Activated CD4-positive, CD25-positive, alpha-beta regulatory T cell treated with anti-CD3 and anti-CD28 coated beads, Interleukin-2, amount 50 U/mL, for 24 hours (primary cell): ENCODE measurements at regions not wholly inside any gene's neighbourhood (a gene's known extent, or its start where the extent isn't known, plus 50 kb on each side); places are given as distances from the start of the nearest gene placed in this dataset.

Experiments used
- ATAC-seq, 2 donors: fragments of 150-1000 bp; cut with Tn5 transposase; one replicate each; pipeline ENCODE4 v1.10.0; 2021; ENCODE audit warnings: mild to moderate bottlenecking in 1 of 2, moderate library complexity in 1 of 2

DNA sequence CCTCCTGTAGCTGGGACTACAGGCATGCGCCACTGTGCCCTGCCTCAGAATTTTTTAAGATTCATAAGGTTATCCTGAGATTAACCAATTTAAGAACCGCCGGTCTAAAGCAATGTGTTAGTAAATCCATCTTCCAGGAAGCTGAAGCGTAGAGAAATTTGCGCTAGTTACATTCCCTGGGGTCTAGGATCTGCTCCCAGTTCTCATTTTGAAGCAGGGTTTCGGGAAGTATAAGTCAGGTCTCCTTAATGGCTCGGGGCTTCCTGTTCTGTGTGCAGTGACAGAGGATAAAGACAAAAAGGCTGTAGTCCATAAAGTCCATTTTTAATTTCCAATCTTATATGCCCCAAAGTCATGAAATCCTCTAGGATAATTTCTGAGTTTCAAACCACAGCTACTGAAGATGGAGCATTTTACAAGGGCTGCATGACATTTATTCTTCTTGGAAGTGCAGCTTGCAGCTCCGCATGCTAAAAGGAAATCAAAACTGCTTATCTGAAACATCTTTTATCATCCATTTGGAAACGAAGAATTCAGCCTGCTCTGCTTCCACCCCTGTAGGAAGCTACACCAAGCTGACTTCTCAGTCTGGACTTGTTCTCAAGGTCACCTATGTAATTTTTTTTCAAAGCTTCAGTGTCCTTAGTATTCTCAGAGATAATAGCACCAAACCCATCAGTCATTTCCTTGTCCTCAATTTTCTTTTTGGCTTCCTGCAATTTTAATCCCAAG is 326.1 kb downstream of the PRL start:
- ATAC-seq: no peak

GRCh38 chr6:21971541-21971940 is 325.3 kb downstream of the PRL start:
- no peak for ATAC-seq

GRCh38 chr6:21972516-21972915 is 324.3 kb downstream of the PRL start:
- ATAC-seq: no peak

DNA sequence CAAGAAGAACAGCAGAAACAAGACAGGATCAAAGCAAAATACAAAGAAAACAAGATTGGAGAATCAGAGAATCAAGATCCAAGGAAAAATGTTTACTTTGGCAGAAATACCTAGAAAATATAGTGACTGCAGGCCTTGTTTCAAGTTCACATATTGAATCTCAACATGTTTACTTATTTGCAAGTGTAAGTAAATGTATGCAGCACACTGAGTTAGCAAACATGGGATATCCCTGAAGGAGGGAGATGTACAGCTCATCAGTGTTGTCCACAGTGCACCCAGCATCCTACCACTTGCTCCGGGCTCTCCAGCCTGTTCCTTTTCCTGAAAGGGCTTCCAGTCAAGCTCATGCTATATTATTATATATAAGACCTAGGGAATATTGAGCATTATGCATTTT is 319.5 kb downstream of the PRL start:
- no peak for ATAC-seq

DNA sequence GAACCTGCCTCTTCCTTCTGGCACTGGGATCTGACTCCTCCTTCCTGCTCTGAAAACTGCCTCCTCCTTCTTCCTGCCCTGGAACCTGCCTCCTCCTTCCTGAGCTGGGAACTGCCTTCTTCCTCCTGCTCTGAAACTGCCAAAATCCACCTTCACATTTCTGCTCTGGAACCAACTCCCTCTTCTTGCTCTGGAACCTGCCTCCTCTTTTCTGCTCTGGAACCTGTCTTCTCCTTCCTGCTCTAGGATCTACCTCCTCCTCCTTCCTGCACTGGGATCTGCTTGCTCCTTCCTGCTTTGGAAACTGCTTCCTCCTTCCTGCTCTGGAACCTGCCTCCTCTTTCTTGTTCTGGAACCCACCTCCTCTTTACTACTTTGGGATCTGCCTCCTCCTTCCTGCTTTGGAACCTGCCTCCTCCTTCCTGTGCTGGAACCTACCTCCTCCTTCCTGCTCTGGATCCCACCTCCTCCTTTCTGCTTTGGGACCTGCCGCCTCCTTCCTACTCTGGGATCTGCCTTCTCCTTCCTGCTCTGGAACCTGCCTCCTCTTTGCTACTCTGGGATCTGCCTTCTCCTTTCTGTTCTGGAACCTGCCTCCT is 315.5 kb downstream of the PRL start:
- ATAC-seq: no peak

GRCh38 chr6:21984135-21984534 is 312.7 kb downstream of the PRL start:
- no peak for ATAC-seq

GRCh38 chr6:21984561-21984960 is 312.3 kb downstream of the PRL start:
- no peak for ATAC-seq

- no peak for ATAC-seq
These were observed 310.9 kb downstream of the PRL start for GRCh38 chr6:21985904-21986303.

DNA sequence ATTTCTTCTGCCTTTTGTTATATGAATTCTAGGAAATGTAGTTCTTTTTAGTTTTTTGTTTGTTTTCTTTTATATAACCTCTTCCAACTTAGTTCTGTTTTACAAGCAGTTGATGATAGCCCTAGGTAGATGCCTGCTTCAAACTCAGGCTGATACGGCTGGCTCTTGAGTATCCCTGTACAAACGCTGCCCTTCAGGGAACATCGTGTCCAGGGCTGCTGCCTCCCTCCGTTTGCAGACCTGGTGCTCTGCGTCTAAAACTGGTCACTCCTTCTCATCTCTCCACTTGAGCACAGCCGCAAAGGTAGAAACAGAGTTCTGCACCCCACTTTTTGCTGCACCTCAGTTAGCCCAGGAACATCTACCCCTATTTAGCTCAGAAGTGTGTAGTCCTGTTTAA is 310.1 kb downstream of the PRL start:
- ATAC-seq: no peak

DNA sequence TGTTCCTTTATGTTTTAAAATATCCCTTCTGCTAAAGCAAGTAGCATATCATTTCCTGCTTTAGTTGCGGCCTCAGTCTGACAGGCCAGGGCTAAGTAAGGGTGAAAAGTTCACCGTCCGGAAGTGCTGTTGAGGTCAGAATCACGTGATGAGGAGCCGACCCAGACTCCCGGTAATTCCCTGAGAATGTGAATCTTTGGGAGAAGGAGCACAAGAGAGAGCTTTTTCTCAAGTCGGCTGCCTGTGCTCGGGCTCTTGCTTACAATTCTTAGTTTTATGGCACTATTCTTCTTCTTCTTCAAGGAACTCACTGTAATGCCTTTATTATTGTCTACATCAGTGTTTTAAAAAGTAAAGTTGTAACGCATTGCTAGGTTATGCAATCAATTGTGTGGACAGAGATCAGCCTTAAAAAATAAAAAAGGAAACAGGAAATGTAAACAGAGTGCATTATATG is 309.3 kb downstream of the PRL start:
- ATAC-seq: no peak

DNA sequence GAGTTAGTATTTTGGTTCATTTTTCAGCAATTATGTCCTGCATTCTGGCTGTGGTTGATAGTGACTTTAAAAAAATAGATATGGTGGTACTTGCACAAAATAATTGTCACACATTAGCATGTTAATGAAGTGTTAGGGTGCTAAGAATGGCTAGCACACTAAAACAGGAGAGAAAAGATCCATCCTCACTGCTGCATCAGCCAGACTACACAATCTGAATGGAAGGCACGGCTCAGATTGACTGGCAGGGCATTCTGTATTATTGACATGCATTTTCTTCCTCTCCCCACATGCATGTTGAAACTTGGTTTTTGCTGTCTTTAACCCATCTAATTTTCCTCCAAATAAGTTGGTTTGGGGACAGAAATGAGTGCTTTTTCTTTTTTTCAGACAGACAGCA is 306.3 kb downstream of the PRL start:
- ATAC-seq: no peak

DNA sequence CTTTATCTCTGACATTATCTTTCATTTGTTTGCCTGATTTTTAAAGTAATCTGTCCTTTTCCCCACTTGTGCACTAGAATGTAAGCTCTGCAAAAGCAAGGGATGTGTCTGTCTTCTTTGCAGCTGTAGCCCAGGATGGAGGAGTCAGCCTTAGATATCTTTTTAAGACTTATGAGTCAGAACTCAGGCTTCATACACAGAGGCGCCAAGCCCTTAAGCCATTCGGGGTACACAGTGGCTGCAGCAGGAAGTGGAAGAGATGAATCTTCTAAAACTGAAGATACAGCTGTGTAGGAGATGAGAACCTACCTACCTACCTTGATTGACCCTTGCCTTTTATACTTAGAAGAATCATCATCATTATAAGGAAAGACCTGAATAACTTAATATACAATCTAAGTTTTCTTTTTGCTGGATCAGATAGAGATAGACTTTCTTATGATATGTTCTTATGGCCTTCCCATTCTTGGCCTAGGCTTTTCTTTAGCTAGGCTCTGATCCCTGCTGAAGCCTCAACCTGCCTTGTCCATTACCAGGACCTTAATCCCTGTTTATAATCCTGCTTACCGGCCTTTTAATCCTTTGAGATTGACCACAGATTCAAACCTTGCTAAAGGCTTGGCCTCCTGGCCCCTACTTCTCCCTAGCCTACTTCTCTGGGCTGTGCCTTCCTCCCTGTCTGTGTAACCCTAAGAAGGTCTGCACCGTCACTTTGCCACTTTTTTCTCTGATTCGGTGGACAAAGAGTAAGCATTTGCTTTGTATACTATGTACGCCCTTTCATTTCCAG is 304.5 kb downstream of the PRL start:
- ATAC-seq: no peak

- ATAC-seq: no peak
These were observed 303.0 kb downstream of the PRL start for GRCh38 chr6:21993841-21994240.

DNA sequence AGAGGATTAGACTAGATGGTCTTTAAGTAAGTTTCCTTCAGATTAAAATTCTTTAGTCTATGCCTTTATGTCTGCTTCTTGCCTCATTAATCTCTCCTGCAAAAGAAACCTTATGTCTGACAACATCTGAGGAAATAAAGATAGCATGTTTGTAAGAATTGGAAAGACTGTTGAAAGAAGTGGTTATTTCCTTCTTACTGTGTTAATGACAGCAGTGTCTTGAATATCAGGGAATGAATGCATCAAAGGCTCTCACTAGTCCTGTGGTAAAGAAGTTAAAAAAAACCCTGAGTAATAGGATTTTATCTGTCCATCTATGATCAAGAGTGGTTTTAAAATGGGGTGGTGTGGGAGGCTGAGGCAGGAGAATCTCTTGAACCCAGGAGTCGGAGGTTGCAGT is 302.0 kb downstream of the PRL start:
- ATAC-seq: no peak

GRCh38 chr6:21995318-21995717 is 301.5 kb downstream of the PRL start:
- ATAC-seq: no peak

DNA sequence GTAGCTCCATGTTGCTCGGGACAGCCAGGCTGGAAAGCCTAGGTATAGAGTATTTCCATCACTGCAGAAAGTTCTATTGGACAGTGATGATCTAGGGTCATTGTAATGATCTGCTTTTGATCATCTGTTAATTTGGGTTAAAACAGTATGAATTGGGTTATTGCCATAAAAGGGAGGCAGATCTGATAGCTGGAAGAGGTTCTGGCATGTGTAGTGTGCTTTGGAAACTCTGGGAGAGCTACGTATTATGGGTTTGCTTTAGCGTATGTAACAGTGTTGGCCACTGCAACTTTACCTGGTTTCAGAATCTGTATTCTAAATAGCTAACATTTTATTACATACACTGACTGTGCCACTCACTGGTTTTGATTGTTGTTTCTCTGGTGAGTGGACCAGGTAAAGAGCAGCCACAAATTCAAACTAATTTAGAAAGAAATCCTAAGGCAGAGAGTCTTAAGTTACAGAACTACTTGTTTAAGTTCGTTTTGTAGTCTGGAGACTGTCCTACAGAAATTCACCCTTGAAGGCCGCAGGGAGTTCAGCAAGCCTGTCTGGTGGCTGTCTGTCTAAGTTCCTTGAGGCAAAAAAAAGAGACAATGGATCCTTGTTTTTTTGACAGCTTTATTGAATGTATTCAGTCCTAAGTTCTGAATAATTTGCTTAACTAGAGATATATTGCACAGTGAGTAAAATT is 300.3 kb downstream of the PRL start:
- no peak for ATAC-seq

GRCh38 chr6:21997119-21998037 is 299.5 kb downstream of the PRL start:
- ATAC-seq: no peak

GRCh38 chr6:21998582-21998981 is 298.3 kb downstream of the PRL start:
- no peak for ATAC-seq

DNA sequence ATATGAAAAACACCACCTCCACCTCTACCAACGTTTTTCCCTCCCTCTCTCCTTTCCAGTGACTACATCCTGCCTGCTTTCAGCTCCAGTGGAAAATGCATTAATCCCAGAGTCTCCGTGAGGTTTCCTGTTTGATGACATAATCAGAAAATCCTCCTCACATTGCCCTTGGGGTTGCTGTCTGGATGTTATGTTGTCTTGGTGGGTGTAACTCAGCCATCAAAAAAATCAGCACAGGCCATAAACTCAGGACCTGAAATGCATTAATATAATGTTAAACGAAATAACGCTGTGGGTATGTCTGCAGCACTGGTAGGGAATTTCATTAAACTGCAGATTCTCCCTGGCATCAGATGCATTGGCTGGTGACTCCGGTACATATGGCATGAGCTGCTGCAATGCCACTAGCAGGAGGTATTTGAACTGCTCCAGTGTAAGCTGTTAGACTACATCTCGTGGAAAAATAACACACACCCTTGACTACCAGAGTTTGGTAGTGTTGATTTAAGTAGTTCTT is 297.8 kb downstream of the PRL start:
- ATAC-seq: no peak

- no peak for ATAC-seq
These were observed 297.1 kb downstream of the PRL start for GRCh38 chr6:21999741-22000140.

DNA sequence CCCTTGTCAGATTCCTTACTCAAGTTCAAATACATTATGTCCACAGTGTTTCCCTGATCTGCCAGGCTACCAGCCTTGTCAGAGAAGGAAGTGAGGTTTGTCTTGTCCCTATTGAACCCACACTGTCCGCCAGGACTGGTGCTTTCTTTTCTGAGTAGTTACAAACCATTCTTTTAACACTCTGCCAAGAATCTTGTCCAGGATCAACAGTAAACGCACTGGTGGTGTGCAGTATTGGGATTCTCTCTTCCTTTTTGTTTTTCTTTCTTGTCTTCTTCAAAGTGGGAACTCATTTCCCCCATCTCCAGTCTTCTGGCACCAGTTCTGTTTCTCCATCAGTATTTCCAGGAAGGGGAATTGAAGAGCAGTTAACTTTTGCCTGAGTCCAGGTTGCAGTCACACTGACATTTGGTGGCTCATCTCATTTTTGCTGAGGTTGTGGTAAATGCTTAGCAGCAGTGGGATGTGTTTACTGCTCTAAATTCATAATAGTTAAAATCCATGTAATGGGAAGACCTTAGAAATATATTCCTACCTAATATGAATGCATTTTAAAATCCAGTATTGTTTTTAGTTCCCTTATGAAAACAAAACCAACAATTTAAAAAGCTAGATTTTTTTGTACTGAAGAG is 295.3 kb downstream of the PRL start:
- no peak for ATAC-seq
